CD4-positive, alpha-beta T cell treated with Interleukin-6 at 100 ng/mL for 8 hours (primary cell): ENCODE measurements at regions not wholly inside any gene's neighbourhood (a gene's known extent, or its start where the extent isn't known, plus 50 kb on each side); places are given as distances from the start of the nearest gene placed in this dataset.

Experiments used
- DNase-seq: peaks from one replicate; pipeline ENCODE4 v3.0.0-alpha.2; 2020; ENCODE audit warnings: mixed read lengths, low spot score

GRCh38 chr19:28420811-28421550 is 792.0 kb downstream of the UQCRFS1 start:
- no peak for DNase-seq

GRCh38 chr19:28419312-28419711 is 793.6 kb downstream of the UQCRFS1 start:
- no peak for DNase-seq

GRCh38 chr19:28417361-28417760 is 795.6 kb downstream of the UQCRFS1 start:
- DNase-seq = no peak

- no peak for DNase-seq
These were observed 796.7 kb downstream of the UQCRFS1 start for GRCh38 chr19:28416245-28416644.

- DNase-seq = no peak
These were observed 798.2 kb downstream of the UQCRFS1 start for GRCh38 chr19:28414748-28415147.

GRCh38 chr19:28409859-28410258 is 803.1 kb downstream of the UQCRFS1 start:
- no peak for DNase-seq

GRCh38 chr19:28406966-28407365 is 806.0 kb downstream of the UQCRFS1 start:
- DNase-seq = no peak

GRCh38 chr19:28405346-28405742 is 807.6 kb downstream of the UQCRFS1 start:
- no peak for DNase-seq

GRCh38 chr19:28404472-28404871 is 808.5 kb downstream of the UQCRFS1 start:
- DNase-seq = no peak

GRCh38 chr19:28403690-28404089 is 809.3 kb downstream of the UQCRFS1 start:
- DNase-seq = no peak

- DNase-seq = no peak
These were observed 810.2 kb downstream of the UQCRFS1 start for GRCh38 chr19:28402701-28403290.

- no peak for DNase-seq
These were observed 811.1 kb downstream of the UQCRFS1 start for GRCh38 chr19:28401739-28402424.

- DNase-seq = no peak
These were observed 811.8 kb downstream of the UQCRFS1 start for GRCh38 chr19:28400953-28401671.

GRCh38 chr19:28399187-28399586 is 813.8 kb downstream of the UQCRFS1 start:
- no peak for DNase-seq

GRCh38 chr19:28397800-28398199 is 815.2 kb downstream of the UQCRFS1 start:
- no peak for DNase-seq

- DNase-seq = no peak
These were observed 815.6 kb downstream of the UQCRFS1 start for GRCh38 chr19:28397306-28397705.

GRCh38 chr19:28396287-28396831 is 816.6 kb downstream of the UQCRFS1 start:
- no peak for DNase-seq

- DNase-seq = no peak
These were observed 818.2 kb downstream of the UQCRFS1 start for GRCh38 chr19:28394725-28395124.

- DNase-seq = no peak
These were observed 819.2 kb downstream of the UQCRFS1 start for GRCh38 chr19:28393574-28394336.

GRCh38 chr19:28388988-28389387 is 824.0 kb downstream of the UQCRFS1 start:
- DNase-seq = no peak

- no peak for DNase-seq
These were observed 825.4 kb downstream of the UQCRFS1 start for GRCh38 chr19:28387507-28387906.

- DNase-seq = no peak
These were observed 826.5 kb downstream of the UQCRFS1 start for GRCh38 chr19:28386470-28386869.
